ENCODE measurements at regions not wholly inside any gene's neighbourhood (a gene's known extent, or its start where the extent isn't known, plus 50 kb on each side); places are given as distances from the start of the nearest gene placed in this dataset.

DNA sequence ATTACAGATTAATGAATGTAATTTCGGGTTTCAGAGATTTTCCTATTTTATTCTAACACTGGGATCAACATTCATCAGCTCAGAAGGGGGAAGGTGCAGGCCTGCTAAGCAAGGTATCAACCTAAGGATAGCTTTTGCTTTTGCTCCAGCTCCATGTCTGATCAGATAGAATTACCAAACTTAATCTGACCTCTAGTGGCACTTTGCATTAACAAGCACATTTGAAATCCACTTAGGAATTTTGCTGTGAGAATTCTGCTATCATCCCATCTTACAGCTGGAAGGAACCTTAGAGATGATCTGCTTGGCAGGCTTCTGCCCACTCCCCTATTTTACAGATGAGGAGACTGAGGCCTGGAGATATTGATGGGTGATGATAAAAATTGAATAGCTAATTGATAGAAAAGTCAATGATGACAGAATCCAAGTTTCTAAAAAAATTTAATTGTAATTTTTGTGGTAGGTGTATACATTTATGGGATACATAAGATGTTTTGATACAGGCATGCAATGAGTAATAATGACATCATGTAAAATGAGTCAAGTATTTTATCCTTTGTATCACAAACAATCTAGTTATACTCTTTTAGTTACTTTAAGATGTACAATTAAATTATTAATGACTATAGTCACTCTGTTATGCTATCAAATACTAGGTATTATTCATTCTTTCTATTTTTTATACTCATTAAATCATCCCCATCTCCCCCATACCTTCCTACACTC, 209.2 kb upstream of the ZPLD1 start:
- TF ChIP-seq, protein P1, sequence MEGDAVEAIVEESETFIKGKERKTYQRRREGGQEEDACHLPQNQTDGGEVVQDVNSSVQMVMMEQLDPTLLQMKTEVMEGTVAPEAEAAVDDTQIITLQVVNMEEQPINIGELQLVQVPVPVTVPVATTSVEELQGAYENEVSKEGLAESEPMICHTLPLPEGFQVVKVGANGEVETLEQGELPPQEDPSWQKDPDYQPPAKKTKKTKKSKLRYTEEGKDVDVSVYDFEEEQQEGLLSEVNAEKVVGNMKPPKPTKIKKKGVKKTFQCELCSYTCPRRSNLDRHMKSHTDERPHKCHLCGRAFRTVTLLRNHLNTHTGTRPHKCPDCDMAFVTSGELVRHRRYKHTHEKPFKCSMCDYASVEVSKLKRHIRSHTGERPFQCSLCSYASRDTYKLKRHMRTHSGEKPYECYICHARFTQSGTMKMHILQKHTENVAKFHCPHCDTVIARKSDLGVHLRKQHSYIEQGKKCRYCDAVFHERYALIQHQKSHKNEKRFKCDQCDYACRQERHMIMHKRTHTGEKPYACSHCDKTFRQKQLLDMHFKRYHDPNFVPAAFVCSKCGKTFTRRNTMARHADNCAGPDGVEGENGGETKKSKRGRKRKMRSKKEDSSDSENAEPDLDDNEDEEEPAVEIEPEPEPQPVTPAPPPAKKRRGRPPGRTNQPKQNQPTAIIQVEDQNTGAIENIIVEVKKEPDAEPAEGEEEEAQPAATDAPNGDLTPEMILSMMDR (IDR thresholded peaks at IDR 0.05; ENCODE audit: extremely low read depth, low read depth, low read length): peak; percentile 63
- Histone ChIP-seq H3K79me2 (ENCODE audit: insufficient read depth, low read length) (no peaks in the 10 kb centered on the region), H4K20me1 (ENCODE audit: insufficient read depth, low read length) (no peaks in the 10 kb centered on the region), H3K4me3 (ENCODE audit: insufficient read depth, low read length) (no peak overlapping the region), H3K9me3 (ENCODE audit: low read depth, low read length) (no peaks in the 10 kb centered on the region), H3K27ac (ENCODE audit: low read depth, low read length) (no peak overlapping the region), H3K4me2 (ENCODE audit: insufficient read depth, low read length) (no peak overlapping the region), H3K27me3 (ENCODE audit: insufficient read depth, low read length) (no peaks in the 10 kb centered on the region), H3K4me1 (ENCODE audit: insufficient read depth, low read length) (no peaks in the 10 kb centered on the region), H3K36me3 (ENCODE audit: insufficient read depth, low read length) (no peaks in the 10 kb centered on the region), H2AFZ (ENCODE audit: low read length) (no peak overlapping the region)
- no peak for DNase-seq (ENCODE audit: insufficient read length, low spot score, missing footprints)

DNA sequence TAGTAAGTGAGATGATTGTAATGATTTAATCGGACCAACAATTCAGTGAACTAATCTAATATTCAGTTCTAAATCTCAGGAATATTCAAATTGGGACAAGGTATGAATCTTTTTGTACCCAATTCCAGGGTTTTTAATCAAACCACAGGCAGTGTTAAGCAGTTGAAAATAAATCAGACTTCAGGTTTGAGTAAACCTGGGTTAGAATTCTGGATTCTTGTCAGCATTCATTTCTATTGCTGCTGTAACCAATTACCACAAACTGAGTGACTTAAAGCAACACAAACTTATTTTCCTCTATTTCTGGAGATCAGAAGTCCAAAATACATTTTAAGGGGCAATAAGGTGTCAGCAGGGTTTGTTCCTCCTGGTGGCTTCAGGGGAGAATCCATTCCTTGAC, 208.4 kb upstream of the ZPLD1 start:
- no peaks in the 10 kb centered on the region for H3K27me3 ChIP-seq (ENCODE audit: insufficient read depth, low read length)
- H3K4me2 ChIP-seq (ENCODE audit: insufficient read depth, low read length): no peak overlapping the region
- H3K9me3 ChIP-seq (ENCODE audit: low read depth, low read length): no peaks in the 10 kb centered on the region
- no peak overlapping the region for H3K4me3 ChIP-seq (ENCODE audit: insufficient read depth, low read length)
- no peak for DNase-seq (ENCODE audit: insufficient read length, low spot score, missing footprints)
- H3K36me3 ChIP-seq (ENCODE audit: insufficient read depth, low read length): no peaks in the 10 kb centered on the region
- no peaks in the 10 kb centered on the region for H3K4me1 ChIP-seq (ENCODE audit: insufficient read depth, low read length)
- no peaks in the 10 kb centered on the region for H3K79me2 ChIP-seq (ENCODE audit: insufficient read depth, low read length)
- H2AFZ ChIP-seq (ENCODE audit: low read length): no peak overlapping the region
- H3K27ac ChIP-seq (ENCODE audit: low read depth, low read length): no peak overlapping the region
- H4K20me1 ChIP-seq (ENCODE audit: insufficient read depth, low read length): no peaks in the 10 kb centered on the region
- TF ChIP-seq, protein P1 (IDR thresholded peaks at IDR 0.05; ENCODE audit: extremely low read depth, low read depth, low read length): no peak

DNA sequence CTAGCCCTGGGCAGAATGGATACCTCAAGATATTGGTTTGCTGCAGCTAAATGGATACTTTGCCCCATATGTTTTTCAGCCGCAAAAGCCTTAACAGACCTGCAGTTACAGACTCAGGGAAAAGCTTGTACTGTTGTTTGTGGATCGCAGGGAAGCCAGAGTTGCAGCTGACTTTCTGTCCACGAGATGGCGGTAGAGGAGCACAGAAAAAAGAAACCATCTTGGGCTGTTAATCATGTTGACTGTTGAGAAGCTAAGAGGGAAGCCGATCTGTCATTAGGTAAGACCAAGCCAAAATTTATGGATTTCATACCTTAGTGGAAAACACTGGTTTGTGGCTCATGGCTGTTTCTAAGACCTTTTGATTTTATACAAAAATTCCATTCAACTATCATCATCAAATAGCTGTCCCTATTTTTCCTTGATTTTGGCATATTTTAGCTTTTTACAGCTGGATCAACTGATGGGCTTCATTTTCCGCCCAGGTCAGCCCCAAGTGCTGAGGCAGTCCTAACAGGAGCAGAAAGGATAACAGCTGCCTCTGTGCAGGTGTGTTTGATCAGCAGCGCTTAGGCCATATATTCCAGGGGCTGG, 205.7 kb upstream of the ZPLD1 start:
- Histone ChIP-seq H3K4me1 (ENCODE audit: insufficient read depth, low read length) (no peaks in the 10 kb centered on the region), H3K27ac (ENCODE audit: low read depth, low read length) (no peak overlapping the region), H3K36me3 (ENCODE audit: insufficient read depth, low read length) (no peaks in the 10 kb centered on the region), H3K79me2 (ENCODE audit: insufficient read depth, low read length) (no peaks in the 10 kb centered on the region), H2AFZ (ENCODE audit: low read length) (peak overlapping the region; percentile 16), H3K4me3 (ENCODE audit: insufficient read depth, low read length) (no peak overlapping the region), H4K20me1 (ENCODE audit: insufficient read depth, low read length) (no peaks in the 10 kb centered on the region), H3K27me3 (ENCODE audit: insufficient read depth, low read length) (peaks cover 1% of the 10 kb centered on the region), H3K4me2 (ENCODE audit: insufficient read depth, low read length) (peak overlapping the region; percentile 30), H3K9me3 (ENCODE audit: low read depth, low read length) (no peaks in the 10 kb centered on the region)
- DNase-seq (ENCODE audit: insufficient read length, low spot score, missing footprints): no peak
- TF ChIP-seq, protein P1 (IDR thresholded peaks at IDR 0.05; ENCODE audit: extremely low read depth, low read depth, low read length): peak; percentile 98

DNA sequence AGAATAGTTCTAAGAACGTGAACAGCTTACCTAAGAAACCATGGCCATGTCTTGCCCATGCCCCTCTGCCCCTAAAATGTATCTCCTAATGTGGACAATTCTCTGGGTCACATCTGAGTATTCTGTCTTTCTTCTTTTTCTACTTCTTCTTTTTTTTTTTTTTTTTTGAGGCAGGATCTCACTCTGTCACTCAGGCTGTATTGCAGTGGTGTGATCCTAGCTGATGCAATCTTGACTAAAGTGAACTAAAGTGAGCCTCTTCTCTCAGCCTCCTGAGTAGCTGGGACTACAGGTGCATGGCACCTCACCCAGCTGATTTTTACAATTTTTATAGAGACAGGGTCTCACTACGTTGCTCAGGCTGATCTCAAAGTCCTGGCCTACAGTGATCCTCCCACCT, 204.8 kb upstream of the ZPLD1 start:
- H3K27ac ChIP-seq (ENCODE audit: low read depth, low read length): no peak overlapping the region
- H3K4me2 ChIP-seq (ENCODE audit: insufficient read depth, low read length): no peak overlapping the region
- H3K36me3 ChIP-seq (ENCODE audit: insufficient read depth, low read length): no peaks in the 10 kb centered on the region
- TF ChIP-seq, protein P1 (IDR thresholded peaks at IDR 0.05; ENCODE audit: extremely low read depth, low read depth, low read length): no peak
- no peak overlapping the region for H2AFZ ChIP-seq (ENCODE audit: low read length)
- no peak for DNase-seq (ENCODE audit: insufficient read length, low spot score, missing footprints)
- no peak overlapping the region for H3K4me3 ChIP-seq (ENCODE audit: insufficient read depth, low read length)
- no peaks in the 10 kb centered on the region for H3K4me1 ChIP-seq (ENCODE audit: insufficient read depth, low read length)
- no peaks in the 10 kb centered on the region for H4K20me1 ChIP-seq (ENCODE audit: insufficient read depth, low read length)
- H3K27me3 ChIP-seq (ENCODE audit: insufficient read depth, low read length): peaks cover 3% of the 10 kb centered on the region
- no peaks in the 10 kb centered on the region for H3K79me2 ChIP-seq (ENCODE audit: insufficient read depth, low read length)
- H3K9me3 ChIP-seq (ENCODE audit: low read depth, low read length): no peaks in the 10 kb centered on the region
